ENCODE measurements at regions not wholly inside any gene's neighbourhood (a gene's known extent, or its start where the extent isn't known, plus 50 kb on each side); places are given as distances from the start of the nearest gene placed in this dataset.
"Not testable (repeated sequence)": the region's sequence is repeated elsewhere in the genome, so short reads cannot be mapped to it uniquely, and the experiment has no call there.

DNA sequence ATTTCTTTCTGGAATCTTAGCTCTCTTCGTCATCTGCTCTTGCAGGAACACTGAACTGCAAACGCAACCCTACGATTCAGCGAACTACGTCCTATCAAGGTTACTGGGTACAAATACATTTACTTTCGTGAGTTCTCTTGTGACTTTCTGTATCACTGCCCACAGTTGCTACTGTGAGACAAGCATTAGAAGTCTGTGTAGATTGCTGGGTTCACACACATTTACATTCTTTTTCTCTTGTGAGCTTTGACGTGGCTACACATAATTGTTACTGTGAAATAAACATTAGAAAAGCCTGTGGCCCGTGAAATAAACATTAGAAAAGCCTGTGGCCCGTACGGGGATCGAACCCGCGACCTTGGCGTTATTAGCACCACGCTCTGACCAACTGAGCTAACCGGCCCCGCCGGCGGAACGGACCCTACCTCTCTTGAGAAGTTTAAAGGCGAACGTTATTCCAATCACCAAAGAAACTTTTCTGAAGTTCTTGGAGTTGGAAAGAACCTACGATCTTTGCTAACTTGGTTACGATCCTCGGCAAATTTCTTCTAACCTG is 61.2 kb upstream of the ZNF322 start:
- not testable (repeated sequence) for DNase-seq

- not testable (repeated sequence) for DNase-seq
Measured at GRCh38 chr6:26730019-26730766, 70.6 kb upstream of the ZNF322 start.

DNA sequence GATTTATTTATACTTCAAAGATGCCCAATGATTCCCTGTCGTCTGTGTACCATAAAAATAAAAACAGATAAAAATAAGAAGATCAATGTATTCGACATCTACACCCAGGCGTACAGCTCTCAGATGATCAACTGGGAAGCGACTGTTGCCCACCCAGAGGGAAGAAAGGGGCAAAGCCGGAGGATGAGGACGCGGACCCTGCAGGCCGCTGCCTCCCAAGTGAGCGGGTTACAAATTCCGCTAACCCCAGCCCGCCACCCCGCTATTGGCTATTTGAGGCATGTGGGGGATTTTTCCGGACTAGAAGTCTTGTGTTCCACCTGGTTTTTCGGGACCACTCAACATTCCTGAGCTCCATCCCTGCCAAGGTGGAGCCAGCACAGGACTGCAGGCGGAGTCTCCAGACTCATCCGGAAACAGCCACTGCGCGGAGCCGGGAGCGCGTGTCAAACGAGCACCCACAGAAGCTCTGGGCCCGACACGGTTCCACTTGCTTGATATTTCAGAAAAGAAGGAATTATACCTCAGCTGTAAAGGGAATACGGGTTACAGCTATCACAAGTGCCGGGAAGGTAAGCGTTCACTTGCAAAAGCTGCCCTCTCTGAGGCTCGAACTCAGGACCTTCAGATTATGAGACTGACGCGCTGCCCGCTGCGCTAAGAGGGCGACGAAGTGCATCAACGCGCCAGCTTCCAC is 75.4 kb upstream of the ZNF322 start:
- DNase-seq, result not testable (repeated sequence)

GRCh38 chr6:26739811-26740210 is 80.3 kb upstream of the ZNF322 start:
- no peak for DNase-seq

- no peak for DNase-seq
Measured at GRCh38 chr6:26743157-26743821, 83.7 kb upstream of the ZNF322 start.

- no peak for DNase-seq
Measured at GRCh38 chr6:26743941-26744699, 84.6 kb upstream of the ZNF322 start.

DNA sequence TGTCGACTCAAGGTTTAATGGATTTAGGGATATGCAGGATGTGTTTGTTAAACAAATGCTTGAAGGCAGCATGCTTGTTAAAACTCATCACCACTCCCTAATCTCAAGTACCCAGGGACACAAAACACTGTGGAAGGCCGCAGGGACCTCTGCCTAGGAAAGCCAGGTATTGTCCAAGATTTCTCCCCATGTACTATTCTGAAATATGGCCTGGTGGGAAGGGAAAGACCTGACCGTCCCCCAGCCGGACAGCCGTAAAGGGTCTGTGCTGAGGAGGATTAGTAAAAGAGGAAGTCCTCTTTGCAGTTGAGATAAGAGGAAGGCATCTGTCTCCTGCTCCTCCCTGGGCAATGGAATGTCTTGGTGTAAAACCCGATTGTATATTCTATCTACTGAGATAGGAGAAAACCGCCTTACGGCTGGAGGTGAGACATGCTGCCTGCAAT is 85.3 kb upstream of the ZNF322 start:
- DNase-seq, result not testable (repeated sequence)

DNA sequence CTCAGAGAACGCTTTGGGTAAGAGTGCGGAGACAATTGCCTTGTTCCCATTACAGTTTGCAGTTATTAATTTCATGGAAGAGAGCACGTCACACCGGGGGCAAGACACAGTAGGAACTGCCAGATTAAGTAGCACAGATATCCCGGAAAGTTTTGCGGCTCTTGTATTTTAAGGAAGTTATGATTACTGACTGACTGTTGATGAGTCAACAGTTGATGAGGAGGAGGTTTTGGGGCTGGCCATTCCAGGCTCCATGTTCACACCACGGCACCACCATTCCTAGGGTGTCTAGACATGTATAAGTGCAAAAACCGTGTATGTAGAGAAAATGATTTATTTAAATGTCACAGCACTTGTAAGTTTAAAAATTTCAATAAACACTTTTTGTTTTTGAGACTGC is 86.4 kb upstream of the ZNF322 start:
- not testable (repeated sequence) for DNase-seq

DNA sequence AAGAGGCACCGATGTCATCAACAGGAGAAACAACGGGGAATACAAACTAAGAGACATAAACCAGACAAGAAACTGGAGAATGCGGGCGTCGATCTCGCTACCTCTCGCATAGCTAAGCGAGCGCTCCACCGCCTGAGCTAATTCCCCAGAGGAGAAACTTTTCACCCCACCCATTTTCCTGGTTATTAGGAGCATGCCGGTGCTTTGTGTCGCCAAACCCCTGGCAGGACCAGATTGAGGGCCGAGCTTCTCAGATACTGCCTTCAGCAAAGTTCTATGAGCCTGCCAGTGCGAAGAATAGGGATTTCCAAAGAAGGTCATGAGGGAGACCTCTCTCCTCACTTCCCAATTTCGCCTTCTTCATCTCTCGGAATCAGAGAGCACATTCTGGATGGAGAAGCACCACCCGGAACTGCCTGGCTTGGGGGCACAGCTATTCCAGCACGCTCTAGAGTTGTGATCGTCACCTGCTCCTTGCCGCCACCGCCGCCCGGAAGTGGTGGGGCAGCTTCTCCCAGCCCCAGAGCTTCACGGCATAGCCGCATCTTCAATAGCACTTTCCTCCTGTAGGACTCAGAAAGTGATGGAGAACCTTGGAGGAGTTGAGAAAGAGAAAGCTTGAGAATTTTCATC is 89.7 kb upstream of the ZNF322 start:
- DNase-seq, result not testable (repeated sequence)

DNA sequence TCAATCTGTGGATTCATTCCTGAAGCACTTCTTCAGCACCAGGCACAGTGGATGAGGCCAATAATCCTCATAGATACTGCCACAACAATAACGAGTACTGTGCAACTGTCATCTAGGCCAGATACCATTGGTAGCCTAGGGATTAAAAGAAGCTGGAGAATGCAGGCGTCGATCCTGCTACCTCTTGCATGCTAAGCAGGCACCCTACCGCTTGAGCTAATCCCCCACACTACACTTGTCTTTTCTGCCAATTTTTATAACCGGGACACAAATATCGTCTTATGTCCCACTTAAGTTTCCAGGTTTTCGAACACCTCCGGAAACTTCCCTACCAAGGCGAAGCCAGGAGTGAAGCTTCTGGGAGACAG is 90.2 kb upstream of the ZNF322 start:
- not testable (repeated sequence) for DNase-seq

GRCh38 chr6:26754212-26754611 is 94.7 kb upstream of the ZNF322 start:
- no peak for DNase-seq

- DNase-seq, result not testable (repeated sequence)
Measured at GRCh38 chr6:26754801-26755200, 95.3 kb upstream of the ZNF322 start.

DNA sequence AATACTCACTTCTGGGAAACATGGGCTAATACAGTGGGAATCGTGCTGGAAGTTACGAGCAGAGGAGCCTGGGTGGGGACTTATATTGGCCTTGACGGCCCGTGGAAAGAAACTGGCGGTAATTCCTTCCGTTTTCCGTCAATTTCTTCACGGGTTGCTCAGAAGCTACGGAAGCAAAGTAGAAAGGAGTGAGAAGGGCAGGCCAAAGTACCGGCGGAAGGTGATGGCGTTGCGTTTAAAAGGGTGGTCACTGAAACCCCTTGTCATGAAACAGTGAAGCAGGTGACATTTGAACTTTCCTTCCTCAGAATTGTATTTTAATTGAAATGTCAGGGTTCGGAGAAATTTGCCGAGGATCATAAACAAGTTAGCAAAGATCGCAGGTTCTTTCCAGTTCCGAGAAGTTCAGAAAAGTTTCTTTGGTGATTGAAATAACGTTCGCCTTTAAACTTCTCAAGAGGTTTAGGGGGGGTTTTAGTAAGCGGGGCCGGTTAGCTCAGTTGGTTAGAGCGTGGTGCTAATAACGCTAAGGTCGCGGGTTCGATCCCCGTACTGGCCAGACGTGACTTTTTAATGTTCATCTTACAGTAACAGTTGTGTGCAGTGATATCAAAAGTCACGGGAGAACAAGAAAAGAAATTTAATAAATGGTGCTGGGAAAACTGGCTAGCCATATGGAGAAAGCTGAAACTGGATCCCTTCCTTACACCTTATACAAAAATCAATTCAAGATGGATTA is 96.7 kb upstream of the ZNF322 start:
- DNase-seq, result not testable (repeated sequence)

DNA sequence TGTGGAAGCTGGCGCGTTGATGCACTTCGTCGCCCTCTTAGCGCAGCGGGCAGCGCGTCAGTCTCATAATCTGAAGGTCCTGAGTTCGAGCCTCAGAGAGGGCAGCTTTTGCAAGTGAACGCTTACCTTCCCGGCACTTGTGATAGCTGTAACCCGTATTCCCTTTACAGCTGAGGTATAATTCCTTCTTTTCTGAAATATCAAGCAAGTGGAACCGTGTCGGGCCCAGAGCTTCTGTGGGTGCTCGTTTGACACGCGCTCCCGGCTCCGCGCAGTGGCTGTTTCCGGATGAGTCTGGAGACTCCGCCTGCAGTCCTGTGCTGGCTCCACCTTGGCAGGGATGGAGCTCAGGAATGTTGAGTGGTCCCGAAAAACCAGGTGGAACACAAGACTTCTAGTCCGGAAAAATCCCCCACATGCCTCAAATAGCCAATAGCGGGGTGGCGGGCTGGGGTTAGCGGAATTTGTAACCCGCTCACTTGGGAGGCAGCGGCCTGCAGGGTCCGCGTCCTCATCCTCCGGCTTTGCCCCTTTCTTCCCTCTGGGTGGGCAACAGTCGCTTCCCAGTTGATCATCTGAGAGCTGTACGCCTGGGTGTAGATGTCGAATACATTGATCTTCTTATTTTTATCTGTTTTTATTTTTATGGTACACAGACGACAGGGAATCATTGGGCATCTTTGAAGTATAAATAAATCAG is 106.8 kb upstream of the ZNF322 start:
- DNase-seq, result not testable (repeated sequence)

GRCh38 chr6:26770941-26771666 is 111.6 kb upstream of the ZNF322 start:
- DNase-seq, result not testable (repeated sequence)

GRCh38 chr6:26773414-26773813 is 113.9 kb upstream of the ZNF322 start:
- not testable (repeated sequence) for DNase-seq

DNA sequence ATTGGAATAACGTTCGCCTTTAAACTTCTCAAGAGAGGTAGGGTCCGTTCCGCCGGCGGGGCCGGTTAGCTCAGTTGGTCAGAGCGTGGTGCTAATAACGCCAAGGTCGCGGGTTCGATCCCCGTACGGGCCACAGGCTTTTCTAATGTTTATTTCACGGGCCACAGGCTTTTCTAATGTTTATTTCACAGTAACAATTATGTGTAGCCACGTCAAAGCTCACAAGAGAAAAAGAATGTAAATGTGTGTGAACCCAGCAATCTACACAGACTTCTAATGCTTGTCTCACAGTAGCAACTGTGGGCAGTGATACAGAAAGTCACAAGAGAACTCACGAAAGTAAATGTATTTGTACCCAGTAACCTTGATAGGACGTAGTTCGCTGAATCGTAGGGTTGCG is 121.0 kb upstream of the ZNF322 start:
- DNase-seq, result not testable (repeated sequence)

- DNase-seq, result not testable (repeated sequence)
Measured at GRCh38 chr6:26795474-26796307, 136.1 kb upstream of the ZNF322 start.

Measured in SW 1271 (cell line).